ACHN (cell line): ENCODE measurements at regions not wholly inside any gene's neighbourhood (a gene's known extent, or its start where the extent isn't known, plus 50 kb on each side); places are given as distances from the start of the nearest gene placed in this dataset.
"Not testable (repeated sequence)": the region's sequence is repeated elsewhere in the genome, so short reads cannot be mapped to it uniquely, and the experiment has no call there.

Source experiments
- DNase-seq: peaks from one replicate; pipeline ENCODE4 v3.0.0-alpha.2; 2015
- in situ Hi-C: cut with HindIII; loops from 2 replicates; pipeline ENCODE4 v1.10.0; 2017; ENCODE audit warnings: low sequenced_read_pairs, low pct_ligation_motif_present, low pct_unique_long_range_greater_than_20kb

DNA sequence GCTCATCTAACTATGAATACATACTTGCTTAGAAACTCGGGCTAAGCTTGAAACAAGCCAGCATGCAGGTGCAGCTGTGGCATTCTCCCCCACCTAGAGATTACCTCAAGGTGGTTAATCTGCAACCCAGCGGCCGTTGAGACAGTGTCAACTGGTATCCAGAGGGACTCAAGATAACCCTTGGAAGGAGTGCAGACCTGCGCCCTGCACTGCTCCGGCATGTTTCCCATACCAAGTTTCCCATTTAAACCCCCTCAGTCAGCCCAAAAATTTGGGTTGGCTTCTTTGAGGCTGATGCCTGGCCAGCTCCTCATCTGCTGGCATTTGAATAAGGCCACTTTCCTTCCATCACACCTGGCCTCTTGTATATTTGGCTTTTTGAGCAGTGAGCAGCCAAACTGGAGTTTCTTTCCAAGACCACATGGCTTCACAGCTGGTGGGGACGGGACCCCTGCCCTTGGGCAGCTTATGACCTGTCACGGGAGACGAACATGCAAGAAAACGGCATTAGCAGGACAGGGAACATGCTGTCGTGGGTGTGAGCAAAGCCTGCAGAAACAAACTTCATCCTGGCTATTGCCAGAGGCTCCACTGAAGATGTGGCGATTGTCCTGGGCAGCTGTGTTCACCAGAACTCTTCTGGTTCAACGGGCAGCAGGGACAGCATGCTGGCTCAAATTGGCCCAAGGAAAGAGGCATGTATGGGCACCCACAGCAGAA lies 98.2 kb downstream of the PLXNA1 start:
- in situ Hi-C loops, result no loop called here
- DNase-seq, result no peak

DNA sequence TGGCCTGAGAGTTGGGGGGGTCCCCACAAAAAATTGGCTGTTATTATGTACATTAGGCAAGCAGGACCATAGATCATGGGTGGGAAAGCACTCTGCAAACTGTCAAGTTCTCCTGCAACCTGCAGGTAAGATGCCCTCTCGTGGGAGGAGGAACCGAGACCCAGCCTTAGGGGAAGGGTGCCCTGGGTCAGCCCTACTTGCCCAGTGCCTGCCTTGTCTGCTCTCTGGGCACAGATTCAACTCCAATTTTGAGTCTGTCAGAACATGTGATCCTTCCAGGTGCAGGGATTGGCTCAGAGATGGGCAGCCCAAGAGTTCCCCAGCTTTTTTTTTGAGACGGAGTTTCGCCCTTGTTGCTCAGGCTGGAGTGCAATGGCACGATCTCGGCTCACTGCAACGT lies 99.2 kb downstream of the PLXNA1 start:
- in situ Hi-C loops, result no loop called here

DNA sequence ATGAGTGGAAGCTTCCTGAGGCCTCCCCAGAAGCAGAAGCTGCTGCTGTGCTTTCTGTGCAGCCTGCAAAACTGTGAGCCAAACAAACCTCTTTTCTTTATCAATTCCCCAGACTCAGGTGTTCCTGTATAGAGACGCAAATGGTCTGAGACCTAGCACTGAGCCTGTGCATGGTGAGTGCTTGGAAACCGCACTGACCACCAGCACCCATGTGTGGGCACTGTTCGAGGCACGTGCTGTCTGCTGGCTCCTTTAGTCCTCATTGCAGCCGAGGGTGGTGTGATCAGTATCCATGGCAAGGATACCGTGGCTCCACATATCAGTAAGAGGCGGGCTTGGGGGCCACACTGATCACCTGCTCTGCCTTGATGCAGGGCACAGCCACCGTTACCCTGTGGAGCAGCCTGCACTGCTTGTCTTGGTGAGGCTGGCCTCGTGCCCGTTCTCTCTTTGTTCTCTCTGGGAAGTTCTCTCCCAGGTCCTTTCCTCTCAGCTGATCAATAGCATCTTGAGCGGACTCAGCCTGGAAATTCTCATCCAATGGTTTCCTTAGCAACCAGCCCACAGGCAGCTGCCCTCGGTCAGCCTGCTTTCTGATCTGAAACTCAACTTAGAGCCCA lies 101.0 kb downstream of the PLXNA1 start:
- in situ Hi-C loops, result no loop called here
- no peak for DNase-seq

More for the DNA sequence above, 99.2 kb downstream of the PLXNA1 start:
- no peak for DNase-seq

DNA sequence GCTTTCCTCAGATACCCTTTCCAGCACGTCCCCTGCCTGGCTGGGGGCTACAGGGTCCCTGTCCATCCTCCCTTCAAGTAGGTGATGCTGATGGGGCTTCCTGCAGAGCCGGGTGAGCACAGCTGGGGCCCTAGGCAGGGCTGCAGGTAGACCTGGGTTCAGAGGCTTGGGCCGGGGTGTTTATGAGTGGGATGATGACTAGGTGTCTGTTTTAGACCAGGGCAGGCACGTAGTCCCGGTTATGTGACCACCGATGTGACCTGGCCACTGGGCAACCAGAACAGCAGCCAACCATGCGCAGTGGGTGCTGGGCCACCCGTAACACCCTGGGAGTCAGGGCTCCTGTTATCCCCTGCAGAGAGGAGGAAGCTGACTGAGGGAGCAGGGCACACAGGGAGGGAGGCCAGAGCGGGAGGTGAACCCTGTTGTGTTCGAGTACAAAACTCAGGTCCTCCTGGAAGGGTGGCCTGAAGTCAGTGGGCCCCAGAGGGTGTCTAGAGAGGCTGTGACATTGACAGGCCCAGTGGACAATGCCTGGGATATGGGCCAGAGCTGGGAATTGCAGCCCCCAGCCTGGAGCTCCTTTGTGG lies 101.6 kb downstream of the PLXNA1 start:
- no peak for DNase-seq
- in situ Hi-C loops, result no loop called here

DNA sequence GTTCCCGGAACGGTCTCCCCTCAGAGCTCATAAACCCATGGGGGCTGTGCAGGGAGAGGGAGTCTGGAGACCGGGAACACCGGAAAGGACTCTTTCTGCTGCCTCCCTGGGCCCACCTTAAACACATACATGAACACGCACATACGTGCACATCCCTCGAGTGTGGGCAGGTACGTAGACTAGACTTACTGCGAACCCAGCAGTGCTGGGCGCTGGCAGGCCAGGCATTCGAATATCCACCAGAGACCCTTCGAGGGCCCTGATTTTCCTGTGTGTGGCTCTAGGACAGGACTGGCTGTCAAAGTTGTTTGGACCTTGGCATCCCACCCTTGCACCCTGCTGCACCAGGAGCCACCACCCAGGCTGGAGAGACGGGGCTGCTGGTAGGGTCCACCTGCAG lies 102.7 kb downstream of the PLXNA1 start:
- in situ Hi-C loops, result no loop called here
- DNase-seq, result no peak

DNA sequence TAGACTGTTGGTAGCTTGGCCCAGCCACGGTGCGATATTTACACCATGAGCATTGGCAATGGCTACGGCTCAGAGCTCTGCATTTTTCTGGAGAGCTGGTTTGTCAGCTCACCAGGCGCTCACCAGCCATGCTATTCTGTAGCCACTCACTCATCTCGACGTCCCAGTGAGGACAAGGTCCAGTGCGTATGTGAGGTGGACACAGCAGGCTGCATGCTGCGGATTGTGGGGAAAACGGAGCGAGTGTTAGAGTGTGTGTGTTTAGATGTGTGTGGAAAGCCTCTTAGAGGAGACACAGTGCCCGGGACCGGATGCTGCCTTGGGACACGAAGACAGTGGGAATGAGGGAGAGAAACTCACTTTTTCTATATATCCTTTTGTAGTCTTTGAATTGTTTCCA lies 103.7 kb downstream of the PLXNA1 start:
- DNase-seq, in situ Hi-C loops: not testable (repeated sequence)

DNA sequence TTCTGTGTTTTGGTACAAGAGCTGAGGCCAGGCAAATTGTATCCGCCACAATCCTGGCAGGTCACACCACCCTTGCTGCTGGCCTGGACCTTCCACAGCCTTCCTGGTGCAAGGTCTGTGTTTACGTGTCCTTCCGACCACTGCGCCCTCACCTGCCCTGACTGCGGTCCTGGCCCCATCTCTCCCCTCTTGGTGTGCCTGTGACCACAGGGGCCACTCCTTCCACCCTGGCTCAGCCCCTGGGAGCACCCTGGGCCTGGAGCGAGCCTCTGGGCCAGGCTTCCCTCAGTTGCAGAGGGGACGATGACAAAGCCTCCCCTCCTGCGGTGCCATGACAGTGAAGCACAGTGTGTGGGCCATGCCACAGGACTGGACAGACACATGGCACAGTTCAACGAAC lies 104.5 kb downstream of the PLXNA1 start:
- no peak for DNase-seq
- in situ Hi-C loops, result no loop called here

DNA sequence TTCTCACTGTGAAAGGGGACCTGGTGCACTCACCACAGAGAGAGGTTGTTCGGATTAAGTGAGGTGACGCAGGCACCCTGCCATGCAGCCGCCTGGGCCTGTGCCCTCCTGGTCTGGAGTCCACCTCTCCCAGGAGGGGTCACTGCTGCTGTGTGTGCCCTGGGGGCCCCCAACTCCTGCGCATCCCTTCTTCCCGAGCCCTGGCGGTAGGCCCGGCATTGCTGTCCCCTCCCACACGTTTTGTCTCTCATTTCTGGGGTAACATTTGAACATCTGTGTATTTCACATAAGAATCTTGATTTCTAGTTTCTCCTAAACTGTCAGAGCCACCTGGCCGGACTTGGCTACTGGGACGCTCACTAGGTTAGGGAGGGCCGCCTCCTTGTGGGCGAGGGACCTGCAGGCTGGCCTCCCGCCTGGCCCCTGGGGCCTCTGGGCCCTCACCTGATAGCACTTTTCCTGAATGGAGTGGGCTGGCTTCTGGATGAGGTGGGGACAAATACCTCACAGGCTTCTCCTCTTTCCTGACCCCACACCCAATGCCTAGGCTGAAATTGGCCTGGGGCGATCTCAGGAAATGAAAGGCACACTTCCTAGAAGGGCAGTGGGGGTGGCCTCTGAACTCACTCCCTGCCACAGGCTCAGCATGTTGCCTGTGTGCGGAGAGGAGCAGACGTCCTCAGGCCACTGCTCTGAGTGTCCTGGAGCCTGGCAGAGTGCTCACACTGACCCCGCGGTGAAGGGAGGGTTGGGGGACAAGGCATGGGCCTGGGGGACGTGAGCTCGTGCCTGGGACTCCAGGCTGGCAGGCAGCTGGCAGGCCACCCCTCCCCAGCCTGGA lies 104.2 kb upstream of the PRR23E start:
- no peak for DNase-seq
- in situ Hi-C loops, result no loop called here

DNA sequence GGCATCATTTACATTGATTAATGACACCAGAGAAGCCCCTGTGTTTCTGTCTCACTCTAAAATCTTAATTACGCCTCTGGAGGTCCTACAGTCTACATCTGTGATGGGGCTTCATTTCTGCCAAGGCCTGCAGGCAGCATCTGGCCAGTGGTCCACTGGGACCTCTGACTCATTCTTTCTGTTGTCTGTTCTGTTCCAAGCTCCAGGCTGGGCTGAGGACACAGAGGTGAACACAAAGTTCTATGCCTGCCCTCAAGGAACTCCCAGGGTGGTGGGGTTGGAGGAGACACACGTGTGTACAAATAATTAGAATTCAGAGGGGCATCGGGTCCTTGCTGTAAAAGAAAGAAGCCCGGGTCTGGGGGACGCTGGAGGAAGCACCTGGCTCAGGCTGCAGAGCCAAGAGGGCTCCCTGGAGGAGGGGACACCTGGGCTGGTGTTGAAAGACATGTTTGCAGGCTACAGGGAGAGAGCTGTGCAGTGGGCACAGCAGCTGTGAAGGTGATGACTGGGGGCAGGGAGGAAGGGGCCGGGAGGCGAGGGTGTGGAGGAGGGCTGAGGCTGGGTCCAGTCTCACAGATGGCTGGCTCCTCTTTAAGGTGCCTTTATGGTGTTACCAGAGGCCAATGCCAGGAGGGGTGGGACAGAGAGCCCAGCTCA lies 103.3 kb upstream of the PRR23E start:
- in situ Hi-C loops, result no loop called here
- DNase-seq, result no peak

DNA sequence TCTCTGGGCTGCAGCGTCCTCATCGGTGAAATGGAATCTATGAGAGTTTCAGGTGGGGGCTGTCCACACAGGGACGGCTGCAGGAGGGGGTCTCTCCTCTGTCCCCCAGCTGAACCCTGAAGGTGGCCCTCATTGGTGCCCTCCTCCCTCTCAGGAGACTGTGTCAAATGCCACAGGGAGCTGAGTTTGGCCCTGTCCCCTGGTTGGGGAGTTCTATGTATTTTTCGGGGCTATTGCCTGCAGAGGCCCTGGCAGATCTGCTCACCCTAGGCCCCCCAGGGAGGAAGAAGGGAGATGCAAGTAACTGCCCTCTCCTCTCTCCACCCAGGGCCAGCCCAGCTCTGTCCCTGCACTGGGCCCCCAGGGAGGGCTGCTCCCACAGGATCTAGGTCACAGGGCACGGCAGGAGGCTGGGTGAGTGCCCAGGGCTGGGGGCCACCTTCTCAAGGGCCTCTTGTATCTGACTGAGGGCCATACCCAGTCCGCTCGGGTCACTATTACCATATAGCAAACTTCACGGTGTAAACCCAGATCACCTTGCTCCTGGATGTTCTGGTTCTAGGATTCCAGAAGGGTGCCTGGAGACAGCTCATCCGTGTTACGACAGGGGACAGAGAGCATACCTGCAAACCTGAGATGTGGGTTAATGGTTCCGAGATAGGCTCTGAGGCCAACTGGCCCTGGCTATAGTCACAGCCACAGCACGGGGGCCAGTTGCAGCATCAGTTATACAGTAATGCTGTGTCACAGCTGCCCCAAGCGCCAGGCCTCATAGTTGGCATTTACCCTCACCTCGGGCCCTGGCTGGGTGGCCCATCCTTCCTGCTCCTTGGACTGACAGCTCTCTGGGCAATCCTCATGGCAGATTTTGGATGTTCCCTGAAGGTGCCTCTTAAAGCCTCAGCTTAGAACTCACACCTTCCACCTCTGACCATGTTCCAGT lies 102.4 kb upstream of the PRR23E start:
- no peak for DNase-seq
- in situ Hi-C loops, result no loop called here

DNA sequence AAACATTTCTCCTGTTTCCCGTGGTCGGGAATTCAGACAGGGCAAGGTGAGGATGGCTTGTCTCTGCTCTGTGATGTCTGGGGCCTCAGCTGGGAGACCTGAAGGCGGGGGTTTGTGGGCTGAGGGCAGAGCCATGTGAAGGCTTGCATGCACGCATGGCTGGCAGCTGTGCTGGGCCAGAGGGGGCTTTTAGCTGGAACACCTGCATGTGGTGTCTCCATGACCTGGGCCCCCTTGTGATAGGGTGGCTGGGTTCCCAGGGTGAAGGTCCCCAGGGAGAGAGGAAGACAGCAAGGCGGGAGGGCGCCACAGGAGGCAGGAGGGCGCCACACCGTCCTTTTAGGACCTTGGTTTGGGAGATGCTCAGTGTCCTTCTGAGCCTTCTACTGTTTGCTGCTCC lies 101.6 kb upstream of the PRR23E start:
- in situ Hi-C loops, result no loop called here
- DNase-seq, result no peak

DNA sequence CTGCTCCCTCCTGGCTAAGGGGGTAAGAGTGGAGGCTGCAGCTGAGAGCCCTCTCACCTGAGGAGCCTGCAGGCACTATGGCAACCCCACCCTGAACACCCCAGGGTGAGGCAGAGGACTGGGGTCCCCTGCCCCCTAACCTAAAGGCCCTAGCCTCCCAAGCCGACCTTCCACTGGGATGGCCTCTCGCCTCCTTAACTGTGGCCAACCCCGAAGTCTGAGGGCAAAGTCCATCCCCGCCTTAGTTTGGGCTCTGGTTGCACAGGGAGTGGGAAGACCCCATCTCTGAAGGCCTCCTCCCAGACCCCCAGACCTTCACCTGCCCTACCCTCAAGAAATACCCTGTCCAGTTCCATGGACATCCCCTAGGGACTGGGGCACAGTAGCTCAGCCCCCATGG lies 100.6 kb upstream of the PRR23E start:
- no peak for DNase-seq
- in situ Hi-C loops, result no loop called here

DNA sequence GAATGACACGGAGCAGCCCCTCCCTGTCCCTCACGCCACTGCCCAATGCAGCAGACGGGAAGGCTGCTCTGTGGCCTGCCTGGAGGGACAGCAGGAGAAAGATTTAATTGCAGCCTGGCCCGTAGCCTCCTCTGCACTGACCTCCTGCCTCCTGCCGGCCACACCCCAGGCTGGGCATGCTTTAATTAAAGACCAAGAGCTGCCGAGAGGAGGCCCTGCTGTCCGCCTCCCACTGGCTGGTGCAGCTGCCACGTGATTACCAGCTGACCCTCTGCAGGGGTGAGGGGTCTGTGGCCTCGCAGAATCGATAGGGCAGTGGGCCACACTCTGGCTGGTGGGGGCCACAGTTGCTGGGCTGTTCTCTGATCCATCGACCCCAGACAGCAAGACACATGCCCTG lies 100.2 kb upstream of the PRR23E start:
- DNase-seq, result no peak
- in situ Hi-C loops, result no loop called here

DNA sequence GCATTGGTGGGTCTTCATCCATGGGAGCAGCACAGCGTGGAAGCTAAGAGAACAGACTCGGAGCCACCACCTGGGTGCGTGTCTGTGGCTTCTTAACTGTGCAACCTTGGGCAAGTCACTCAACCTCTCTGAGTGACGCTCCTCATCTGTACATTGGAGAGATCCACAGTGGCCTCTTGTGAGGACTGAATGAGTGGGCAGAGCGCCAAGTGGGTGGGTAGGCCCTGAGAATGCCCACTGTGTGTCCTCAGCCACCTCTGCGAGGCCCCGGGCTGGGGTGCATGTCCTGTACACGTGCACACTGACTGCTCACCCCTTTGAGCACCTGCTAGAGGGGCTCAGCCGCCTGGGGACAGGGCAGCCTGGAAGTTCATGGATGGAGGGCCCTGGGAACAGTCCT lies 99.6 kb upstream of the PRR23E start:
- DNase-seq, result no peak
- in situ Hi-C loops, result no loop called here

DNA sequence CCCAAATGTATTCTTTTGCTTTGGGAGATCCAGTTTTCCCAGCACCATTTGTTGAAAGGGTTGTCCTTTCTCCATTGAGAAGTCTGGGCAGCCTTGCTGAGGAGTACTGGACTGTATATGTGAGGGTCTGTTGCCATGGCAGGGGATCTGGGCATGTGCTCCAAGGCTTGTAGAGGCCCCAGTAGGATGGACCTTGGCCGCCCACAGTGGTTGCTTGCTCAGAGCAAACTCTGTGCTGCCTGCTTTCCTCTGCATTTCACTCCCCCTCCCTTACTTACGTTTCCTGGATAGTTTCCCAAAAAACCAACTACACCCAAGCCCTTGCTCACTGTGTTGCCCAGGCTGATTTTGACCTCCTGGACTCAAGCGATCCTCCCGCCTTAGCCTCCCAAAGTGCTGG lies 97.2 kb upstream of the PRR23E start:
- in situ Hi-C loops, result no loop called here
- DNase-seq, result no peak

DNA sequence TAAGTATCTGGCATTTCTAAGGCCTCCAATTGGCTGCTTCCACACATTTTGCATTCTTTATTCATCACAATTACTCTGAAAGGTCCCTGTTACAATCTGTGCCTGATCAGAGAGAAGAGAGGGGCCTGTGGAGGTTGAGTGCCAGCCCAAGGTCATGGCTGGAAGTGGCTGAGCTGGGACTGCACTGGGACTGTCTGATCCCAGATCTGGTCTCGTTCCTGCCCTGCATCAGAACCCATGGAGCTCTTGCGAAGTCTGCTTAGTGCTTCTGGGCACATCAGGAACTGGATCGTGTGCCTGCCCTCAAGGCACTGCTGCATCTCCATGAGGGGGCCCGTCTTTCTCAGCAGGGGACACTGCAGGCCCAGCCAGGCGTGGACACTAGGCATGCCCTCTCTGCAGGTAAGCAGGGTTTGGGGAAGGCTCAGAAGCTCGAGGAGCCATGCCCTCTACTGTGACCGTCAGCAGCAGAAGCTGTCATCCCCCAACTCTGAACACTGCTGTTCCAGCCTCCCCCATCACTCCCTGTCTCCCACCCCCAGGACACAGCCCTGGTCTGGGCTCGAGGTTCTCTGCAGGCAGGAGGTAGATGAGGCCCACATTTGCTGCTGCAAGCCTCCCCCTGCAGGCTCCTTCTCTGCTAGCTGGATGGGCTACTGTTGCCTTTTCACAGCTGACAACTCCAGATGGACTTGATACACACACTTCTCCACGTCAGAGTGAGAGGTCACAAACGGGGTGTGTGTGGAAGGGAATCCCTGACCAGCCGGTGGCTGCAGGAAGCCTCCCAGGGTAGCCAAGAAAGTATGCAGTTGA lies 96.5 kb upstream of the PRR23E start:
- in situ Hi-C loops, result no loop called here
- DNase-seq, result no peak

DNA sequence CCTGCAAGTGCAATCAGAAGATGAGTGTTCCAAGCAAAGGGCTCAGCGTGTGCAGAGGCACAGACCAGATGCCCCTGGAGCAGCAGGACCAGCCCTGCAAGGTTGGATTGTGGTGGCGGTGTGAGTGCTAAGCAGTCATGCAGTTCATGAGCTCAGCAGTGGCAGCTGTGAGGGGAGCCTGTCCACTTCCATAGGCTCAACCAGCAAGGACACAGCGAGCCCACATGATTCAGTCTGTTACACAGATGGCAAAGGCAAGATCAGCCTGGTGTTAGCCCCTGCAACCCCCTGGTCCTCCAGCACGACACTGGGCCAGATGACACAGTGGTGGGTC lies 95.9 kb upstream of the PRR23E start:
- in situ Hi-C loops, result no loop called here
- no peak for DNase-seq
